Glutamatergic neuron (in vitro differentiated cells): ENCODE measurements at regions not wholly inside any gene's neighbourhood (a gene's known extent, or its start where the extent isn't known, plus 50 kb on each side); places are given as distances from the start of the nearest gene placed in this dataset.

ENCODE experiments used
- DNase-seq: peaks from one replicate; pipeline ENCODE4 v3.0.0; 2022
- H3K27ac Mint-ChIP-seq: one replicate; pipeline ENCODE4 v1.8.0; 2020; ENCODE audit warnings: mild to moderate bottlenecking, mixed read lengths, inconsistent platforms; ENCODE audit not compliant: unreplicated experiment
- H3K27me3 Mint-ChIP-seq: one replicate; pipeline ENCODE4 v1.8.0; 2020; ENCODE audit warnings: mild to moderate bottlenecking, moderate library complexity, mixed read lengths, inconsistent platforms; ENCODE audit not compliant: unreplicated experiment
- H3K36me3 Mint-ChIP-seq: one replicate; pipeline ENCODE4 v1.8.0; 2020; ENCODE audit warnings: mild to moderate bottlenecking, mixed read lengths, inconsistent platforms; ENCODE audit not compliant: unreplicated experiment
- H3K4me1 Mint-ChIP-seq: one replicate; pipeline ENCODE4 v1.8.0; 2020; ENCODE audit warnings: mild to moderate bottlenecking, low read depth, mixed read lengths, inconsistent platforms; ENCODE audit not compliant: unreplicated experiment
- H3K4me3 Mint-ChIP-seq: one replicate; pipeline ENCODE4 v1.8.0; 2020; ENCODE audit warnings: mild to moderate bottlenecking, mixed read lengths, inconsistent platforms; ENCODE audit not compliant: unreplicated experiment
- H3K9me3 Mint-ChIP-seq: one replicate; pipeline ENCODE4 v1.8.0; 2020; ENCODE audit warnings: mild to moderate bottlenecking, moderate library complexity, mixed read lengths, inconsistent platforms; ENCODE audit not compliant: unreplicated experiment
- CTCF ChIP-seq: fragments of 200-600 bp; sonication (generic); IDR thresholded peaks from one replicate; pipeline ENCODE4 v1.5.0; 2021; ENCODE audit not compliant: partially characterized antibody, unreplicated experiment

GRCh38 chr13:23987331-23987894 is 90.1 kb upstream of the C1QTNF9B start:
- peaks cover 5% of the 10 kb centered on the region for H3K27me3 Mint-ChIP-seq
- no peak overlapping the region for H3K27ac Mint-ChIP-seq
- TF ChIP-seq CTCF = no peak
- H3K4me3 Mint-ChIP-seq = peak overlapping the region; percentile 25
- H3K9me3 Mint-ChIP-seq = peaks cover 7% of the 10 kb centered on the region
- no peaks in the 10 kb centered on the region for H3K36me3 Mint-ChIP-seq
- H3K4me1 Mint-ChIP-seq = peaks cover 48% of the 10 kb centered on the region
- DNase-seq = no peak

GRCh38 chr13:23988546-23989122 is 91.3 kb upstream of the C1QTNF9B start:
- no peak for TF ChIP-seq CTCF
- H3K36me3 Mint-ChIP-seq = no peaks in the 10 kb centered on the region
- H3K27ac Mint-ChIP-seq = no peak overlapping the region
- peaks cover 5% of the 10 kb centered on the region for H3K27me3 Mint-ChIP-seq
- H3K4me3 Mint-ChIP-seq = no peak overlapping the region
- H3K9me3 Mint-ChIP-seq = peaks cover 7% of the 10 kb centered on the region
- no peak for DNase-seq
- H3K4me1 Mint-ChIP-seq = peaks cover 48% of the 10 kb centered on the region

DNA sequence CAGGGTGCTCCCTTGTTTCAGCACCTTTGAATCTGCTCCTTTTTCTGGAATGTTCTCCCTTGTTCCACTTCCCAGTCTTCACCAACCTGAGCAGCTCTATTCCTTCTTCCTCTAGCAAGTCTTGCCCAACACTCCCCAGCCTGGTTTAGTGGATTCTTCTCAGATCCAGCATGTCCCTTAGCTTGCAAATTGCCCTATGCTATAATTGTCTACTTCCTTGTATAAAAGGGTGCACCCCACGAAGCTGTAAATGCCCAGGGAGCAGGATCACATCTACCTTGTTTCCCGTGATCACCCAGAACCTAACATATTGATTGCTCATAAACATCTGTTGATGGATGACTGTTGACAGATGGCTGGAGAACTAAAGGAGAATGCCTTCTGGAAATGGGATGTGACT is 93.2 kb upstream of the C1QTNF9B start:
- no peak for TF ChIP-seq CTCF
- Mint-ChIP-seq H3K4me1 (peaks cover 40% of the 10 kb centered on the region), H3K36me3 (no peaks in the 10 kb centered on the region), H3K27me3 (peaks cover 5% of the 10 kb centered on the region), H3K27ac (peak overlapping the region; percentile 7), H3K9me3 (peaks cover 9% of the 10 kb centered on the region), H3K4me3 (peak overlapping the region; percentile 48)
- DNase-seq = no peak

DNA sequence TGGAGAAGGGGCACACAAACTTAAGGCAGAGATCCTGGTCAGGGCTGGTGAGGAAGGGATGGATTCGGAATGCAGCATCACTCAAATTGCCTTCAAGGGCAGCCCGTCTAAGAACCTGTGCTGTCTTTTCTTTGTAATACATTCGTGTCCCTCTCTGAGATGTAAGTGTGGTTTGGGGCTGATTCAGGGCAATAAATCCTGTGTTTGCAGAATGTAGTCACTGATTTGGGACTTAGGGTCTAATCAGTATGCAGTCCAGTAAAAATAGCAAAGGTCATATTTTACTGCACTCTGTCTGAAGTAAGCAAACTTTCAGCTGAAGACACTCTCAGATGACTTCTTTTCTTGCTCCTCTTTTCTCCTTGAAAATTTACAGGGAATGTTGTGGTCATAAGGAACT is 93.8 kb upstream of the C1QTNF9B start:
- no peak for TF ChIP-seq CTCF
- H3K9me3 Mint-ChIP-seq = peaks cover 8% of the 10 kb centered on the region
- H3K27me3 Mint-ChIP-seq = peaks cover 5% of the 10 kb centered on the region
- H3K4me3 Mint-ChIP-seq = peak overlapping the region; percentile 48
- no peak for DNase-seq
- H3K27ac Mint-ChIP-seq = peak overlapping the region; percentile 7
- H3K36me3 Mint-ChIP-seq = peaks cover 2% of the 10 kb centered on the region
- H3K4me1 Mint-ChIP-seq = peaks cover 35% of the 10 kb centered on the region

DNA sequence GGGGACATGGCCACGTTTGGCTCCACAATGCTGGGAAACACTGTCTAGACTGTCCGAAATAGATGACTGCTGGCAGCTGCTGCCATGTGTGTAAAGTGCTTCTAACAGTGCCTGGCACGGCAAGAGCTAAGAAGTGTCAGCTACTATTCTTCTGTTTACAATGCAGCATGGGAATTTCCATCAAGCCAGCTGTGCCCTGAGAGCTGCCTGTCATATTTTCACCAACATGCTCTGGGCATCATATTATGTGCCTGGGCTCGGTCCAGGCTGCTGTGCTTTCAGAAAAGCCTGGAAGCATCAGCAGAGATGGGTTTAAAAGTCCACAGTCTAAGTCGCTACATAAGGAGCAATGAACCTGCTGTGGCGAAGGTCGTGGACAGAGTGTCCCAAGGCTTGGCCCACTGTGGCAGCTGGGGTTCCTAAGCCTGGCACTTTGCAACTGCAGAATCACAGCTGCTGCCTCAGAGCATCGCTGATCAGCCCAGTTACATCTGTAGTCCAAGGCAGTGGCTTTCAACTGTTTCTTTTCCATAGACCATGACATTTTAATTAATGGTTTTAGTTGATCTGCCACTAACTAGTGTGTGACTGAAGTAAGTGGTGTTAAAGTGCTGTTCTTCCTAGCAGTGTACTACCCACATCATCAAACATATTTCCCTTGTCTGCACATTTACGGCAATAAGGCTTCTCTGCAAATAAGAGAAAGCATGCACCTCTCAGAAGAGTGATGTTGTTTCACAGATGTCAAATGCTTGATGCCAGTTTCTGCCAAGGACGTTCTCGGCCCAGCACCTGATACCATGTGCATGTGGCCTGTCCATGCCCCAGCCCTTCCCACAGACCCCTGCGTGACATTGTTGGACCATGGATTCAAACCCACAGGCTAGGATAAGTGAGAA is 95.7 kb upstream of the C1QTNF9B start:
- H3K4me3 Mint-ChIP-seq = no peak overlapping the region
- H3K36me3 Mint-ChIP-seq = peaks cover 12% of the 10 kb centered on the region
- peaks cover 5% of the 10 kb centered on the region for H3K27me3 Mint-ChIP-seq
- H3K4me1 Mint-ChIP-seq = peaks cover 21% of the 10 kb centered on the region
- no peak for TF ChIP-seq CTCF
- H3K9me3 Mint-ChIP-seq = peaks cover 8% of the 10 kb centered on the region
- H3K27ac Mint-ChIP-seq = no peak overlapping the region
- DNase-seq = no peak
